ENCODE measurements at regions not wholly inside any gene's neighbourhood (a gene's known extent, or its start where the extent isn't known, plus 50 kb on each side); places are given as distances from the start of the nearest gene placed in this dataset.

GRCh38 chr12:34297790-34298164, 275.5 kb downstream of the ALG10 start:
- TF ChIP-seq CTCF (IDR thresholded peaks at IDR 0.05; ENCODE audit: low read depth, low read length, missing input control): no peak
- no peak for TF ChIP-seq HNF4G (IDR thresholded peaks at IDR 0.05)
- no peak for TF ChIP-seq FOXA1 (IDR thresholded peaks at IDR 0.05)
- no peak for TF ChIP-seq GABPA (IDR thresholded peaks at IDR 0.05 in 1 of 2, conservative IDR thresholded peaks at IDR 0.05 in 1 of 2)
- TF ChIP-seq RXRA (IDR thresholded peaks at IDR 0.05): no peak
- no peak for TF ChIP-seq EGR1 (IDR thresholded peaks at IDR 0.05; ENCODE audit: low read depth in 2 of 2)
- TF ChIP-seq YY1 (IDR thresholded peaks at IDR 0.05): no peak
- TF ChIP-seq ATF3 (IDR thresholded peaks at IDR 0.05): no peak
- no peak for TF ChIP-seq MAX (IDR thresholded peaks at IDR 0.05)
- no peak for TF ChIP-seq RAD21 (IDR thresholded peaks at IDR 0.05)
- TF ChIP-seq REST (IDR thresholded peaks at IDR 0.05): no peak
